ENCODE measurements at regions not wholly inside any gene's neighbourhood (a gene's known extent, or its start where the extent isn't known, plus 50 kb on each side); places are given as distances from the start of the nearest gene placed in this dataset.

DNA sequence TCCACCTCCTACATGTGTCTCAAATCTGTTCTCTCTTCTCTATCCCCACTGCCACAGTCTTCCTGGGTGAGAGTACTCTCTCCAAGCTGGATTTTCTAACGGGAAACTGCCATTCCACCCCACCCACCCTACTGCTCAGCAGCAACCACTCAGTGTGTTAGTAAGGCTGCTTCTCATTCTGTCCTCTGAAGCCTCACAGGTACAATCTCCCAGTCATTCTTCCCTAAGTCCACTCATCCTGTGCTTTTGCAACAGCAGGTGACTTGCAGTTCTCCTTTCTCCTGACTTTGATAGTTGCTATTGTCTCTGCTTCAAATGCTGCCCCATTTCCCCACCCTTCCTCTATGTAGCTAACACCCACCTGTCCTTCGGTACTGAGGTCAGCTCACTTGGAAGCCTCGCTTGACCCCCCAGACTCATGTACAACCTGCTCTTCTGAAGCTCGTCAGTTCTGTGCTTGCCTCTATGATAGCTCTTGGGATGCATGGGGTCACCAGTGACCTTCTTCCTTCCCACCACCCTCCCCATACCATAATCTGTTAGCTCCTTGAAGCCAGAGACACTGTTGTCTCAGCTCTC, 188.9 kb downstream of the RRAGC start:
- Histone ChIP-seq H3K4me3 (replicated peaks in 1 of 4; ENCODE audit: control extremely low read depth in 1 of 4, insufficient read depth in 1 of 4, low read depth in 3 of 4, low read length in 4 of 4) (no peak overlapping the region), H3K27ac (ENCODE audit: insufficient read depth, low read length) (no peak overlapping the region), H3K9ac (ENCODE audit: insufficient read depth, low read length) (no peak overlapping the region), H3K9me3 (ENCODE audit: control insufficient read depth, insufficient read depth, low read depth, low read length) (no peaks in the 10 kb centered on the region), H2AFZ (ENCODE audit: low read length) (no peak overlapping the region), H4K20me1 (ENCODE audit: control insufficient read depth, extremely low read depth, insufficient read depth, low read length) (no peaks in the 10 kb centered on the region), H3K4me2 (ENCODE audit: extremely low read depth, insufficient read depth, low read length) (no peak overlapping the region), H3K4me1 (ENCODE audit: control insufficient read depth, extremely low read depth, insufficient read depth, low read length) (no peaks in the 10 kb centered on the region), H3K36me3 (ENCODE audit: control insufficient read depth, insufficient read depth, low read length) (no peaks in the 10 kb centered on the region), H3K27me3 (ENCODE audit: control insufficient read depth, insufficient read depth, low read length) (no peaks in the 10 kb centered on the region), H3K79me2 (ENCODE audit: control insufficient read depth, insufficient read depth, low read length) (no peaks in the 10 kb centered on the region)
- TF ChIP-seq EZH2 (IDR thresholded peaks at IDR 0.05; ENCODE audit: low read length, missing control alignments) = no peak
- TF ChIP-seq, protein P1, sequence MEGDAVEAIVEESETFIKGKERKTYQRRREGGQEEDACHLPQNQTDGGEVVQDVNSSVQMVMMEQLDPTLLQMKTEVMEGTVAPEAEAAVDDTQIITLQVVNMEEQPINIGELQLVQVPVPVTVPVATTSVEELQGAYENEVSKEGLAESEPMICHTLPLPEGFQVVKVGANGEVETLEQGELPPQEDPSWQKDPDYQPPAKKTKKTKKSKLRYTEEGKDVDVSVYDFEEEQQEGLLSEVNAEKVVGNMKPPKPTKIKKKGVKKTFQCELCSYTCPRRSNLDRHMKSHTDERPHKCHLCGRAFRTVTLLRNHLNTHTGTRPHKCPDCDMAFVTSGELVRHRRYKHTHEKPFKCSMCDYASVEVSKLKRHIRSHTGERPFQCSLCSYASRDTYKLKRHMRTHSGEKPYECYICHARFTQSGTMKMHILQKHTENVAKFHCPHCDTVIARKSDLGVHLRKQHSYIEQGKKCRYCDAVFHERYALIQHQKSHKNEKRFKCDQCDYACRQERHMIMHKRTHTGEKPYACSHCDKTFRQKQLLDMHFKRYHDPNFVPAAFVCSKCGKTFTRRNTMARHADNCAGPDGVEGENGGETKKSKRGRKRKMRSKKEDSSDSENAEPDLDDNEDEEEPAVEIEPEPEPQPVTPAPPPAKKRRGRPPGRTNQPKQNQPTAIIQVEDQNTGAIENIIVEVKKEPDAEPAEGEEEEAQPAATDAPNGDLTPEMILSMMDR (conservative IDR thresholded peaks at IDR 0.05 in 1 of 2, IDR thresholded peaks at IDR 0.05 in 1 of 2; ENCODE audit: low read depth in 1 of 2, low read length in 2 of 2) = no peak
- no peak for DNase-seq (ENCODE audit: low read depth in 2 of 2)

DNA sequence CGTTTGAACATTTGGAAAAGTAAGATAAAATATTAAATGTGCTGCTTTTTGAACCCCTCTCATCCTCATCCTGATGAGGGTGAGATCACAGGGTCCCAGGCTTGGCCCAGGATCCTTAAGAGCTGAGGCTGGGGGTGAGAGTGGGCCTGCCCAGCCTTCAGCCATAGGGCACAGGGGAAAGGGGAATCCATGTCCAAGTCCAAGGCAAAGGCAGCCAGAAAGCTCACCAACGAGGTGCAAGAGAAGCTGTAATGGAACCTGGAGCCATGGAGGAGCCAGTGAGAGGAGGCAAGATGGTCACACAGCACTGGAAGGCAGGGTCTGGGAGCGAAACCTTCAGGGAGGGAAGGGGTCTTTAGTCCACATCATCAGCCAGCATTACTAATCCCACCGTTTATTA, 191.9 kb downstream of the RRAGC start:
- no peaks in the 10 kb centered on the region for H4K20me1 ChIP-seq (ENCODE audit: control insufficient read depth, extremely low read depth, insufficient read depth, low read length)
- no peak for TF ChIP-seq EZH2 (IDR thresholded peaks at IDR 0.05; ENCODE audit: low read length, missing control alignments)
- H3K9ac ChIP-seq (ENCODE audit: insufficient read depth, low read length) = no peak overlapping the region
- no peak overlapping the region for H3K27ac ChIP-seq (ENCODE audit: insufficient read depth, low read length)
- H3K4me2 ChIP-seq (ENCODE audit: extremely low read depth, insufficient read depth, low read length) = no peak overlapping the region
- no peaks in the 10 kb centered on the region for H3K79me2 ChIP-seq (ENCODE audit: control insufficient read depth, insufficient read depth, low read length)
- H3K27me3 ChIP-seq (ENCODE audit: control insufficient read depth, insufficient read depth, low read length) = no peaks in the 10 kb centered on the region
- no peaks in the 10 kb centered on the region for H3K9me3 ChIP-seq (ENCODE audit: control insufficient read depth, insufficient read depth, low read depth, low read length)
- no peaks in the 10 kb centered on the region for H3K4me1 ChIP-seq (ENCODE audit: control insufficient read depth, extremely low read depth, insufficient read depth, low read length)
- H3K4me3 ChIP-seq (replicated peaks in 1 of 4; ENCODE audit: control extremely low read depth in 1 of 4, insufficient read depth in 1 of 4, low read depth in 3 of 4, low read length in 4 of 4) = no peak overlapping the region
- no peak overlapping the region for H2AFZ ChIP-seq (ENCODE audit: low read length)
- H3K36me3 ChIP-seq (ENCODE audit: control insufficient read depth, insufficient read depth, low read length) = no peaks in the 10 kb centered on the region
- DNase-seq (ENCODE audit: low read depth in 2 of 2) = no peak

GRCh38 chr1:38662126-38662525, 197.4 kb downstream of the RRAGC start:
- Histone ChIP-seq H2AFZ (ENCODE audit: low read length) (no peak overlapping the region), H3K36me3 (ENCODE audit: control insufficient read depth, insufficient read depth, low read length) (no peaks in the 10 kb centered on the region), H3K27me3 (ENCODE audit: control insufficient read depth, insufficient read depth, low read length) (no peaks in the 10 kb centered on the region), H3K4me3 (replicated peaks in 1 of 4; ENCODE audit: control extremely low read depth in 1 of 4, insufficient read depth in 1 of 4, low read depth in 3 of 4, low read length in 4 of 4) (no peak overlapping the region), H3K4me2 (ENCODE audit: extremely low read depth, insufficient read depth, low read length) (no peak overlapping the region), H3K9me3 (ENCODE audit: control insufficient read depth, insufficient read depth, low read depth, low read length) (no peaks in the 10 kb centered on the region), H4K20me1 (ENCODE audit: control insufficient read depth, extremely low read depth, insufficient read depth, low read length) (no peaks in the 10 kb centered on the region), H3K79me2 (ENCODE audit: control insufficient read depth, insufficient read depth, low read length) (no peaks in the 10 kb centered on the region), H3K4me1 (ENCODE audit: control insufficient read depth, extremely low read depth, insufficient read depth, low read length) (no peaks in the 10 kb centered on the region), H3K9ac (ENCODE audit: insufficient read depth, low read length) (no peak overlapping the region), H3K27ac (ENCODE audit: insufficient read depth, low read length) (no peak overlapping the region)
- DNase-seq (ENCODE audit: low read depth in 2 of 2) = no peak
- TF ChIP-seq EZH2 (IDR thresholded peaks at IDR 0.05; ENCODE audit: low read length, missing control alignments) = no peak
- TF ChIP-seq, protein P1 (conservative IDR thresholded peaks at IDR 0.05 in 1 of 2, IDR thresholded peaks at IDR 0.05 in 1 of 2; ENCODE audit: low read depth in 1 of 2, low read length in 2 of 2) = no peak

Measured in fibroblast of lung (primary cell).